Colonic mucosa (tissue), 4 donors: ENCODE measurements at regions not wholly inside any gene's neighbourhood (a gene's known extent, or its start where the extent isn't known, plus 50 kb on each side); places are given as distances from the start of the nearest gene placed in this dataset.

Experiments
- DNase-seq: peaks from one replicate; pipeline ENCODE4 v3.0.0-alpha.2; 2020
- H3K27ac ChIP-seq: fragments of 200-600 bp; one replicate; pipeline ENCODE4 v1.8.0; 2021
- H3K27me3 ChIP-seq: fragments of 200-600 bp; one replicate; pipeline ENCODE4 v1.8.0; 2021
- H3K36me3 ChIP-seq: fragments of 200-600 bp; one replicate; pipeline ENCODE4 v1.8.0; 2021
- H3K4me1 ChIP-seq: fragments of 200-600 bp; one replicate; pipeline ENCODE4 v1.8.0; 2021; ENCODE audit warnings: mild to moderate bottlenecking
- H3K4me3 ChIP-seq: fragments of 200-600 bp; one replicate; pipeline ENCODE4 v1.8.0; 2021
- H3K9ac ChIP-seq, 2 donors: one replicate each; pipeline ENCODE4 v1.7.0; 2013; ENCODE audit warnings: control low read depth in 2 of 2, low read depth in 2 of 2, low read length in 2 of 2
- H3K9me3 ChIP-seq: fragments of 200-600 bp; one replicate; pipeline ENCODE4 v1.8.0; 2021
- CTCF ChIP-seq: fragments of 200-600 bp; IDR thresholded peaks from one replicate; pipeline ENCODE4 v1.8.0; 2022; ENCODE audit warnings: antibody characterized with exemption, mild to moderate bottlenecking
- intact Hi-C: fragments of 100-400 bp; cut with DNase I; formaldehyde crosslinking; loops from one replicate; pipeline ENCODE4 v1.14.1; 2022
- donor health status: healthy.
- donor health status: DM: no; HTN: no; CAD: no.
- donor health status: DM: no; HTN: no; CAD: no.

- no peak for DNase-seq
- Histone ChIP-seq H3K9ac (no peak overlapping the region), H3K4me1 (no peaks in the 10 kb centered on the region), H3K36me3 (no peaks in the 10 kb centered on the region), H3K27ac (no peak overlapping the region), H3K4me3 (no peak overlapping the region), H3K9me3 (no peaks in the 10 kb centered on the region), H3K27me3 (no peaks in the 10 kb centered on the region)
- TF ChIP-seq CTCF = no peak
- intact Hi-C loops = no loop called here
Observed at GRCh38 chr4:155510771-155511170, 134.0 kb upstream of the MAP9 start.

GRCh38 chr4:155509555-155509954 lies 132.8 kb upstream of the MAP9 start:
- Histone ChIP-seq H3K9me3 (no peaks in the 10 kb centered on the region), H3K36me3 (no peaks in the 10 kb centered on the region), H3K27ac (no peak overlapping the region), H3K4me1 (no peaks in the 10 kb centered on the region), H3K27me3 (no peaks in the 10 kb centered on the region), H3K4me3 (no peak overlapping the region), H3K9ac (no peak overlapping the region)
- TF ChIP-seq CTCF = no peak
- intact Hi-C loops = no loop called here
- no peak for DNase-seq

- TF ChIP-seq CTCF = no peak
- intact Hi-C loops = no loop called here
- Histone ChIP-seq H3K27me3 (no peaks in the 10 kb centered on the region), H3K4me1 (no peaks in the 10 kb centered on the region), H3K9ac (no peak overlapping the region), H3K27ac (no peak overlapping the region), H3K36me3 (no peaks in the 10 kb centered on the region), H3K9me3 (no peaks in the 10 kb centered on the region), H3K4me3 (no peak overlapping the region)
- DNase-seq = no peak
Observed at GRCh38 chr4:155506745-155507144, 130.0 kb upstream of the MAP9 start.

GRCh38 chr4:155505321-155505720 lies 128.6 kb upstream of the MAP9 start:
- TF ChIP-seq CTCF = no peak
- H3K27me3 ChIP-seq = no peaks in the 10 kb centered on the region
- no peaks in the 10 kb centered on the region for H3K4me1 ChIP-seq
- no peak for DNase-seq
- no peaks in the 10 kb centered on the region for H3K36me3 ChIP-seq
- no peaks in the 10 kb centered on the region for H3K9me3 ChIP-seq
- no peak overlapping the region for H3K27ac ChIP-seq
- H3K9ac ChIP-seq = no peak overlapping the region
- no peak overlapping the region for H3K4me3 ChIP-seq
- intact Hi-C loops = no loop called here

- DNase-seq = no peak
- Histone ChIP-seq H3K9me3 (no peaks in the 10 kb centered on the region), H3K27me3 (no peaks in the 10 kb centered on the region), H3K4me3 (no peak overlapping the region), H3K36me3 (no peaks in the 10 kb centered on the region), H3K27ac (no peak overlapping the region), H3K9ac (no peak overlapping the region), H3K4me1 (no peaks in the 10 kb centered on the region)
- TF ChIP-seq CTCF = no peak
- intact Hi-C loops = no loop called here
Observed at GRCh38 chr4:155497306-155497705, 120.5 kb upstream of the MAP9 start.

GRCh38 chr4:155496294-155496626 lies 119.5 kb upstream of the MAP9 start:
- Histone ChIP-seq H3K9ac (no peak overlapping the region), H3K27ac (no peak overlapping the region), H3K4me1 (no peaks in the 10 kb centered on the region), H3K36me3 (no peaks in the 10 kb centered on the region), H3K4me3 (no peak overlapping the region), H3K9me3 (no peaks in the 10 kb centered on the region), H3K27me3 (no peaks in the 10 kb centered on the region)
- no peak for TF ChIP-seq CTCF
- DNase-seq = no peak
- intact Hi-C loops = no loop called here
